HG03196 (cell line): ENCODE measurements at regions not wholly inside any gene's neighbourhood (a gene's known extent, or its start where the extent isn't known, plus 50 kb on each side); places are given as distances from the start of the nearest gene placed in this dataset.

Experiments used
- ATAC-seq: cut with Tn5 transposase; IDR thresholded peaks from one replicate; pipeline ENCODE4 v1.9.1; 2021; ENCODE audit not compliant: unreplicated experiment

DNA sequence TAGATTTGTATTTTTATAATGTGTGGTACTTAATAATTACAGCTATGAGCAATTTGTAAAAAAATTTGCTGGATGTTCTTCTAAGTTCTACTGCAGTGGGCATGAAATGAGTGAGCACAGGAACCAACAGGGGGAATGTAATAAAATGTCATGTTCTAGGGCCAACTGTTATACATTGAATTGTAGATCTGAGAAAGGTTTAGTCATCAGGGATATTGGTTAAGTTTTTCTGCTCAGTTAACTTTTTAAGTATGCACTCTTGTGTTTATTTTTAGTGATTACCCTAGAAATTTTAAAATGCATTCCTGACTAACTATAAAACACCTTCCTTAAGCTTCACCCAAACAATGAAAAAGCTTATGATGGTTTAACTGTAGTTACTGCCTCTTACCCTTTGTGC is 101.8 kb downstream of the CAND1 start:
- no peak for ATAC-seq

DNA sequence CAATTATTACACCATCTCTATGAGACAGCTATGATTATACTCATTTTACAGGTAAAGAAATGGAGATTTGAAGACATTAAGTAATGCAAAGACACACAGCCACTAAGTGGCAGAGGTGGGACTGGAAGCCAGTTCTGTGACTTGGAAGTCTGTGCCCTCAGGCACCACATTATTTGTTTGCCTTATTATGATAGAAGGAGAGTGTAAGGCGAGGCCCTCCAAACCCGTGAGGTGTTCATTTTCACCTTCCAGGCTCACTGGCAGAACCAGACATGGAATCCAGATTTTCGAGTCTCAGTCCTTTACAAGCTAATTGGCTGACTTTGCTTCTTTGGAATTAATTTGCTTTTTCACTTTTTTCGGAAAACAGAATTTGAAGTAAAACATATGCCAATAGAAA is 107.9 kb downstream of the CAND1 start:
- ATAC-seq = no peak

DNA sequence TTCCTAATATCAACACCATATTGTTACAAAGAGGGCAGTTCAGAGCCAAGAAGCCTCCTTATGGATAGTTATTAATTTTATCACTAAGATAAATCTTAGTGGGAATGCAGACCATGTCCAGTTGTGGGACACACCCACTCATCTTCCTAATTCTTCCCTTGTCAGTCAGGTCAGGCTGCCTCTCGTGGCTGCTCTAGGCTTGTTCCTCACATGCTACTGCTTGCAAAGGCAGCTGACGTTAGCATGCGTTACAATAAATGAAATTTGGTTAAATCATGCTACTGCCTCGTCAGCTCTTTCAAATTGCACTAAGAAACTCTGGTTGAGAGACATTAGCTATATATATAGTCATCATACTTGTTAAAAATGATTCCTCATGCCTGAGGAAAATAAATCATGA is 108.4 kb downstream of the CAND1 start:
- ATAC-seq = no peak

DNA sequence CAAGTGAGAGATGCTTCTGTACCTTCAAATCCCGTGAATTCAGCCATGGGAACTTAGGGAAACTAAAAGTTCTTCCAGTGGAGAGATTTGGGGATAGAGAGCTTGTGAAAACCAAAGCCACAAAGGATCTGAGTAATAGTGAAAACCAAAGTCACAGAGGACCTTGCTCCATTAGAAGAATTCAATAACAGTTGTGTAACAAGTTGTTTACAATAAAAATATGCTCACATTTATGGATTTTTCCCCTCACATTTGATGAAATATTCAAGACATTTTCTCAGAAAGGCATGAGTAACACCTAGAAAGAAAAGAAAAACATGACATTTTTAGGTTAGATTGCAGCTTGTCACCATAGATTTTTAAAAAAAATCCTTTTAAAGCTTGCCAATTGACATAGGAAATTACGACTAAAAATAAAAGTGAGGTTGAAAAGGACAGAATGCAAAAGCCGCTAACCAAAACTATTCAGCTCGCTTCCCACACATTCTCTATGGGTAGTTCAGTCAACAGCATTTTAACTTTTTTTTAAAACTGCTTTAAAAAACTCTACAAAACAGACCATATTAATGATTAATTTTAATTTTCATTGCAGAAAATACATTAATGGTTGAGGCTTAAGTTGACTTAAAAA is 113.2 kb downstream of the CAND1 start:
- no peak for ATAC-seq

DNA sequence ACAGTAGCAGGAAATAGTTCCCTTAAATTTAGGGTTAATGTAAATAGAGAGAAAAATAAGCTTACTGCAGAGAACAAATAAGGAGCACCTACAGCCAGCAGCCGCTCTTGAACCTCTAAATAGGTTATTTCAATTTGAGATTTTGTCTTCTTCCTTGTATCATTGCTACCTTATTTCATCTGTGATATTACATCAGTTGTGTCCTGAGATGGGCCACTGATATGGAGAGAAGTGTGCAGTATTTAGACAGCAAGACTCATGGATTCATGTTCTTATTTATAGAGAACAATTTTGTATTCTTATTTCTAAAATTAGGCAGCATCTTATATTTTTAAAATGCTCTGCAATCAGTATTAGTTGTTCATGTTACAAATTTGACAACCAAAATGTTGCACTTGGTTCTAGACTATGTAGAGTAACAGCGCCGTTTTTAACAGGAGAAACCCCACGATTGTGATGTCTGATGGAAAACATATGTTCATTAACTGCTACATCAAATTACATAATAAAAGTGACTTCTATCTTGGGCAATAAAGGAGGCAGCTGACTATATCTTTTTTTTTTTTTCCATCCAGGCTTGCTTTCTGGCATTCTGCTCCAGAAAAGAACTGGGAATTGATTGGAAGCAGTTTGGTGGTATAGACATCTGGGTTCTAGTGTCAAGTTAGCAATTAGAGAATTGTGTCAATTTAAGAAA is 117.9 kb downstream of the CAND1 start:
- no peak for ATAC-seq

DNA sequence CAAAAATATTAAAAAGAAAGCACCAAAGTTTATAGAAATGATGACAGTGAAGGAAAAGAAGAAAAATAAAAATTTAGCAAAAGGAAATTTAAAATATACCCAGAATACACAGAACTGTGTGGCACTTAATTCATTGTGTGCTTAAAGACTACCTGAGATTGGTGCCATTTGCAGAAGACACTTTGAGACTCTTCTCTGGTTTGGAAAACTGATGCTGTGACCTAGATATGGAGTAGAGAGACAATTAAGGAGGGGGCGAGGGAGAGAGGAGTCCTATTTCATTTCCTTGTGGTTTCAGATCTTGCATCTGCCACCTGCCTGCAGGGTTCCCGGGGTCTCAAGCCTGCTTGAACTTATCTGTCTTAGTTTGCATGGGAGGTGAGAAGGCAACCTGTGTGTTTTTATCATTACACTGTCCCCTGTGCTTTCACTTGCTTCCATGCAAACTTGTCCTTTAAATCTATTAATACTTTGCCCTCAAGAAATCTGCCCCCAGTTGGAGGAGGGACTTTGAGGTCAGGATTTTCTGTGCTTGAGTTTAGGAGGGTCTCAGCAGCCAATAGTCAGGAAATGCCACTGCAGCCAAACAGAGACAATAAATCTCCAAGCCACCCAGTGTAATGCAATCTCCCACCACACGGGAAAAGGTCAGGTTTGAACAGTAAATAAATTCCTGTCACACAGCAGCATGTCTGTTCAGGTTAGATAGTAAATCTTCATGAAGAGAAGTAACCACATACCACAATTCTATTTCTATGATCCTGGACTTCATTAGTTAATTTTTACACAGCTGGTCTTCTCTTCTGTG is 119.4 kb downstream of the CAND1 start:
- ATAC-seq = no peak

DNA sequence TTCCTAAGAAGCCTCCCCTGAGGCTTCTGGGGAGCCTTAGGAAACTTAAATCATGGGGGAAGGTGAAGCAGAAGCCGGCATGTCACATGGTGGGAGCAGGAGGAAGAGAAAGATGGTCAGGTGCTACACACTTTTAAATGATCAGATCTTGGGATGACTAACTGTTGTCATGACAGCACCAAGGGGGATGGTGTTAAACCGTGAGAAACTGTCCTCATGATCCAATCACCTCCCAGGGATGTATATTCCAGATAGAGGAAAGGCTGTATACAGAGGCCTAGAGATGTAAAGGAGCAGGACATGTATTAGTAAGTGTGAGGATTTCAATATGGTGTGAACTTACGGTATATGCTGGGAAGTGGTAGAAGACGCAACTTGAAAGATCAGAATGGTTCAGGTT is 121.1 kb downstream of the CAND1 start:
- ATAC-seq = no peak

DNA sequence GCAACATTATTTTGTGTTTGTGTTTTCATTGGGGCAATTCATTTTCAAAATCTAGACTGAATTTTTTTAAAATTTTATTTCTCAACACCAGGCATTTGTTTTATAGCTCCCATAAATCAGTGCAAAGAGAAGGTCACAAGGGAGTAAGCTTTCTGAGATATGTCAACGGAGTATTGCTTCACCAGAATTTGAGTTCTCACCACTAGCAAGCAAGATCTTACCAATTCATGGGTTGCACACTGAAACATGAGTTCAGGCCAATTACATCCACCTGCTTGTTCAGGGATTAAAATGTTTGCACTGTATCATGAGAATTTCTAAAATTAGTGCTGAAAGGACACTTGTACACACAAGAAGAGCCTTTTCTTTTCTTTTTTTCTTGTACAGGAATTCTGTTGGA is 121.9 kb downstream of the CAND1 start:
- ATAC-seq = no peak

DNA sequence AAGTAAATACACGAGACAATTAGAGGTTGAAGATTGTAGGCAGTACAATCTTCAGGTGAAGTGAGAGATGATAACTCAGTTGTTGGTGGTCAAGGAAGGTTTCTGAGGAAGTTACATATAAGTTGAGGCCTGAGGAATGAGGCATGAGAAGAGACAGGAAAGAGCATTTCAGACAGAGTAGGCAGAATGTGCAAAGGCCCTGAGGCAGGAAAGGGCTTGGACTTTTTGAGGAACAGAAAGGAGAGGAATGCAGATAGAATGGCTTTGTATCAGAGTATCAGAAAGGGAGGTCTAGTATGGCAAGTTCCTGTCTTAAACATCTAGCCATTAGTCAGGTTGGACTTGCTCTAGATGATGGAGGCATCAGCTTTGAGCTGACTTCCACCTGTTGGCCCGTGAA is 122.5 kb downstream of the CAND1 start:
- no peak for ATAC-seq

DNA sequence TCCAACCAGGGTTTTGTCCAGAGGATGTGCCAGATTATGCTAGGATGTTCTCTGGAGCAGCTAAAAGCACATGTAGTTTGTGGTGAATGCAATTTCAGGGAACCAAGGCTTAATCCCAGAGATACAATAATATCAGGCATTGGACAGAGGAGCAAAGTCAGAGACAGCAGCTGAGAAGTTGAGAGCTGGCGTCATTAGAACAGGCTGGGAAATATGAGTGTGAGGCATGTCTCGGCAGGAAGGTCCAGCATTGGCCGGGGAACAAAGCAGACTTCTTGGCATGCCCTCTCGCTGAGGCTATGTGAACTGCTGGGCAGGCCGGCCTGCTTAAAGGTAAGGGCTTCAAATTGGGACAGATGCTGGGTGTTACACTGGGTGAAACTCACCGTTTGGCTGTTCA is 125.4 kb downstream of the CAND1 start:
- no peak for ATAC-seq

DNA sequence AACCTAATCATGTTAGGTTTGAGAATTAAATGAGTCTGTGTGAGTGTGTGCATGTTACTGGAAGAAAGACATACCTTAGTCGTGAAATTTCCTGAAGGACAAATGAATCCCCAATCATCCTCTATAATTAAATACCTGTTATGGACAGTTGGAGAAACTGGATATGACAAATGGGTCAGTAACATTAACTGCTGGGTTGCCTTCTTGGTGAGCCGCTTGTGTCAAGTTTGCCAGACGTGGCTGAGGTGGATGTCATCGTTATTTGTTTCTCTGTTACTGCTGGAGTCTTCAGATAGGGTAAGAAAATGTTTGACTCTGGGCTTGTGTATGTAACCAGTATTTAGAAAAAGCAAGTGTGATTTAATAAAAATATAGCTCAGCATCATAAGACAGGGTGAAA is 131.6 kb downstream of the CAND1 start:
- ATAC-seq = no peak

DNA sequence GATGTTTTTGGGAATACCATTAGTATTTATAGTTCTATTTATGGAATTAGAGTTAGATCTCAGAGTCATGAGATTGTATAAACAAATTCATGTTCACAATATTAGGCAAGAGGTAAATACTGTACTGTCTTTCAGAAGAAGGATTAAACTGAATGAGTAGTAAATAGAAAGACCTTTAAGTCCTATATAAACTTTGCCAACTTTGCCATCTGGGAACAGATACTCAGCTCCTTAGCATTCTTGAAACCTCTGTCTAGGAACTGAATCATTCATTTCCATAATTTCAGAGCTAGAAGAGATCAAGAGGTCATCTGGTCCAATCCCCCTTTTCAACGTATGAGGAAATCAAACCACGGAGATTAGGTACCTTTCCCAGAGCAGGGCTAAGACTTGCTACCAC is 141.1 kb downstream of the CAND1 start:
- no peak for ATAC-seq

DNA sequence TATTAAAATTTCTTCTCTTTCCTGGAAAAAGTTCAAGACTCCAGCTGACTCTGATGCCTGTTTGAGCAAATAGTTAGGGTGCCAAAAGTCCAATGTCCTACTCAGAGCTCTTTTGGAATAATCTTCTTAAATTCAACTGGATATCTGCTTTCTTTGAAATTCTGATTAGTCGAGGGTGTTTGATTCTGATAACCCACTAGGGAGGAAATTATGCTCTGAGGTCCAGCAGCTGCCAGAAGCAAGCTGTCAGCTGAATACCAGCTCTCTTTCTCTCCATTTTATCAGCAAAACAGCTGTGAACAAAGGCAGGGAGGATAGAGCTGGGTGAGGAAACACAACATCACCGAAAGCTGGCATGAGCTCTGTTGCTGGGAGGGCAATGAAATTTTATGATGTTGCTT is 141.5 kb downstream of the CAND1 start:
- ATAC-seq = no peak

DNA sequence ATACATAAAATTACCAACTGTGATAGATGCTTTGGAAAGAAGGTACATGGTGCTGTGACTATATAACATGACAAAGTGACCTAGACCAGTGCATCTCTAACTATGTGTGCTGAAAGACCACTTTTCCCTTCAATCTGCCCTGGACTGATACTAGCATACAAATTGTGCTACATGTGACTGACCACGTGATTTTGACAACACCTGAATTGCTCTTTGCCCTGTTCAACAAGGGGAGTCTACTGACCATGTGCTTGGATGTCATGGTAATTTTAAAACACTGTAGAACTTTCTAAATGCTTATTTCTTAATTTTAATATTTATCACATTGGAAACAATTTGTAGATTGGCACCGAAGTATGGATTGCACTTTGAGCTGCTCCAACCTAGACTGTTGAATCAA is 142.4 kb downstream of the CAND1 start:
- ATAC-seq = no peak

DNA sequence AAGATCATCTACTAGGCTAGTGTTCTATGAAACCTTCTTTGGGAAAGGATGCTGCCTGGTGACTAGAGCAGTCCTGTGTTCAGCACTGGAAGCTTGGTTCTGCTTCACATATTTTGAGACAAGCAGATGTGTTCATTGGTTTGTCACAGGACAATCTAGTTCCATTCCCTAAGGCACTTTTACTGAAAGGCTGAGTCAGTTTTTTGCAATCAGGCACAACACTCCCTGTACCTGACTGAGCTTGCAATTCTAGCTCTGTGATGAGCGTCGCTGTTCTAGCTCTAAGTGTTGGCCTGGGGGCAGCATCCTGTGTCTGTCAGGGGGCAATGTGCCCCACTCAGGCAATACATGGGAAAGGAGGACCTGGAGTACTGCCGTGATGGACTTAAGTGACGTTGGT is 144.4 kb downstream of the CAND1 start:
- no peak for ATAC-seq

DNA sequence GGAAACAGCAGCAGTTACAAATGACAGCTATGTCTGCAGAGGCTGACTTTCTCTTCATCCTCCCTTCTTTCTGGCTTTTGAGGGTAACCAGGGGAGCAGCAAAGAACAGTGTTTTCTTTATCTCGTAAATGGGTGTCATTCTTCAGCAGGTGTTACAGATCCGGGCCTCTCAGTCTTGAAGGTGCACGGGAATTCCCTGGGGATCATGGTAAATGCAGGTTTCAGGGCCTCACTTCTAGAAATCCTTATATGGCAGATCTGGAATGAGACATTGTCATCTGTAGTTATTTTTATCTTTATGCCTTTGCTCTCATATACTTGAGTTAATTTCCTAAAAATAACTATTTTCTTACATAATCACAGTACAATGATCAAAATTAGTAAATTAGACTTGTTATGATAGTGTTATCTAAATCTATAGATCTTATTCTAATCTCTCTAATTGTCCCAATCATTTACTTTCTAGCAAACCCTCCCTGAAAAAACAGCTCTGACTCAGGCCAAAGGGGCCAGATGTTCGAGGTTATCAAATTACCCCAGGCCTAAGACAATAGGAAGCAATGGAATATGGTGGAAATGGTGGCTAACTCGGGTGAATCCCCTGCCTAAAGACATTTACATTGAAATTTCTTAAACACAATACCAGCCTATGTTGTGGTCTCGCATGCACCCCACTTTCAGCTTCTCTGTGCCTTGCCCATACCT is 145.0 kb downstream of the CAND1 start:
- no peak for ATAC-seq

DNA sequence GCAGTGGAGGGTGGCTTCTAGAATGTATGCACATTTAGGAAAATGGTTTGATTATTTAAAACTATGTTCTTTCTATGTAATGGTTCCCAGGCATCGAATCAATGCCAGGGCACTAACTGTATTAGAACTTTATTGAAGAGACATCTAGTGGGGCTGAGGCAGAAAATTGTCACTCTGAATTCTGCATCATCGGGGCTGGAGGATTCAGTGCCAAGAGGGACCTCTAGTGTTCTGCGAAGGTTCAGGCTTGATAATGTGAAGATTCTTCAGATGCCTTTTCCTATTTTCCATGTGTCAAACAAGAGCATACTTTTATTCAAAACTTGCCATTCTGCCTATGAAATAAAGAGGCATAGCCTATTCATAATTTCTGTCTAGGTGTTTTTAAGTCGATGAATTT is 146.3 kb downstream of the CAND1 start:
- no peak for ATAC-seq

DNA sequence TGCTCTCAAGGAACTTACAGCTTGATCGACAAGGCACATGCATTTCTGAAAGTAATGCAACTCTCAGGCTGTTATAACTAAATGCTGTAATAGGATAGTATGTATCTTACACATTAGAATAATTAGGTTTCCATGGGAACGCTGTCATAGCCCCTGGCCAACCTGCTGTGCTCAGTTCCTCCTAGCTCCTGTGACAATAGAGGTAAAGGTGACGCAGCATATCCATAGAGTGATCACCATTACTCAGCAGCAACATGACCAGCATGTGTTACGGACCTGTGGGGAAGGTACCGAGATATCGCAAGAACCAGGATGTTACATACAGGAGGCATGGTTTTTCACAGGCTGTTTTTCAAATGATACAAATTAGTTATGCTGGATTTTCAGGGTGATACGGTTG is 150.7 kb downstream of the CAND1 start:
- ATAC-seq = no peak

DNA sequence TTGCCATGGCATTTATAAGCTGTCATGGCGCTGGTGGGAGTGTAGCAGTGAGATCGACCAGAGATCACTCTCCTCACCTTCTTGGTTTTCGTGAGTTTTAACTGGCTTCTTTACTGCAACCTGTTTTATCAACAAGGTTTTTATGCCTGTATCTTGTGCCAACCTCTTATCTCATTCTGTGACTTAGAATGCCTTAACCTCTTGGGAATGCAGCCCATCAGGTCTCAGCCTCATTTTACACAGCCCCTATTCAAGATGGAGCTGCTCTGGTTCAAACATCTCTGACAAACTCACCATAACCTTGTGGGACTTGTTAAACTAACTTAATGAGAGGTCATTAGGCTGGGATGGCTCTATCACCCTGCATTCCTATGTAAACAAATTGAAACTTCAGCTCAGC is 151.3 kb downstream of the CAND1 start:
- ATAC-seq = no peak

DNA sequence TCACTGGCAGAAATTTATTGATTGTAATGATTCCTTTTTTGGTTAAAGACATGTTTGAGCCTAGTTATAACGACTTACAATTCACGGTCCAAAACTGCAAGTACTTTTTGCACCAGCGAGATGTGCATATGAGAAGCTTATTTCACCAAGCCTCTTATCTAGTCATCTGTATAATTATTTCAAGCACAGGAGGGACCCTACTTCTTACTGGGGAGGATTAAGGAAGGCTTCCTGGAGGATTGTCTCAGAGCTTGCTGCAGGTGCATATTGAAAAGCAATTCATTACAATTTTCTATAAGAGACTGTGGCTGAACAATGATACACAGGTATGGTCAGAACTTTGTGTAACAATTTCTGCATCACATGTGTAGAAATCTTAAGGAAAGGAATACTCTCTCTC is 152.9 kb downstream of the CAND1 start:
- no peak for ATAC-seq

DNA sequence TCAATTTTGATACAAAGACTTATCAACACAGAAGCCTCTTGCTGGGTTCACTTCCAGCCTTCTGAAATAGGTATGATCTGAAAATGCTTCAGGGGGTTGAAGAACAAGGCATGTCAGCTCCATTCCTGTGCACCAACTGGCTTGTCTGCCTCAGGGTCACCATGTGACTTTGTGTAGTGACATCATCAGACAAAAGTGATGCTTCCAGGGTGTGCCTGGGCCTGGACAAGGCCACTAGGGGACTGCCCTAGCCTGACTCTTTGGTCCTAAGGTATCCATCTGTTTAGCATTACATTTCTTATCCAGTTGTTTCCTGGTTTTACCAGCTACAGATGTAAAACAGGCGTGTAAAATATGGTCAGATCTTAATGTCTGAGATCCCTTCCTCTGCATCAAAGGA is 155.6 kb downstream of the CAND1 start:
- no peak for ATAC-seq

DNA sequence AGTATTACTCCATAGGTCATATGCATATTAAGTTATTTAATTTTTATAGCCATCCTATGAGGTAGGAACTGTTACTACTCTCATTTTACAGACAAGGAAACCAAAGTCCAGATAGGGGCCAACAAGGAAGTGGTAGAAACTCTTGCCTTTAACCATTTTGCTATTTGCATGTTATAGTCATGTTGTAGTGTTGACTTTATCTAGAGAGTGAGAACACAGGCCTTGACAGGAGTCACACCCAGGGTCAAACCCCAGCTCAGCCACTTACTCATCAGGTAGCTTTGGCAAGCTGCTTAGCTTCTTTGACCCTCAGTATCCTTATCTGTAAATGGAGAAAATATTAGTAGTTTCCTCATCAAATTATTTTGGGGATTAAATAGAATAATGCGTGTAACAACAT is 156.2 kb downstream of the CAND1 start:
- ATAC-seq = no peak
